GM23338 (cell line): ENCODE measurements at regions not wholly inside any gene's neighbourhood (a gene's known extent, or its start where the extent isn't known, plus 50 kb on each side); places are given as distances from the start of the nearest gene placed in this dataset.

ENCODE experiments used
- ATAC-seq: fragments of 200-7000 bp; cut with Tn5 transposase; 3 replicates; pipeline ENCODE4 v1.9.1; 2020
- DNase-seq: peaks from one replicate; pipeline ENCODE4 v3.0.0-alpha.2; 2015; ENCODE audit warnings: low spot score
- H2AFZ ChIP-seq: fragments of 200-600 bp; sonication (generic); 2 replicates; pipeline ENCODE4 v1.8.0; 2016; ENCODE audit warnings: antibody characterized with exemption, mild to moderate bottlenecking, moderate library complexity
- H3F3A ChIP-seq: fragments of 200-600 bp; sonication (generic); replicated peaks from 2 replicates; pipeline ENCODE4 v1.8.0; 2017; ENCODE audit warnings: antibody characterized with exemption, mixed run types, low read depth
- H3K27ac ChIP-seq: fragments of 200-600 bp; sonication (generic); 2 replicates; pipeline ENCODE4 v1.6.1; 2016; ENCODE audit warnings: low read depth
- H3K27me3 ChIP-seq: fragments of 200-600 bp; sonication (generic); 2 replicates; pipeline ENCODE4 v1.8.0; 2016; ENCODE audit warnings: mild to moderate bottlenecking, mixed run types, moderate library complexity; ENCODE audit not compliant: insufficient read depth
- H3K36me3 ChIP-seq: fragments of 200-600 bp; sonication (generic); 2 replicates; pipeline ENCODE4 v1.8.0; 2016; ENCODE audit warnings: mild to moderate bottlenecking; ENCODE audit not compliant: insufficient read depth
- H3K4me1 ChIP-seq: fragments of 200-600 bp; sonication (generic); 2 replicates; pipeline ENCODE4 v1.8.0; 2016; ENCODE audit warnings: mild to moderate bottlenecking, moderate library complexity; ENCODE audit not compliant: insufficient read depth
- H3K4me2 ChIP-seq: fragments of 200-600 bp; sonication (generic); 2 replicates; pipeline ENCODE4 v1.7.1; 2017; ENCODE audit warnings: mixed run types
- H3K4me3 ChIP-seq: fragments of 200-600 bp; sonication (generic); 2 replicates; pipeline ENCODE4 v1.6.1; 2016; ENCODE audit warnings: mixed run types
- H3K79me2 ChIP-seq: fragments of 200-600 bp; sonication (generic); replicated peaks from 2 replicates; pipeline ENCODE4 v1.8.0; 2017; ENCODE audit warnings: mild to moderate bottlenecking; ENCODE audit not compliant: insufficient read depth
- H3K9me2 ChIP-seq: fragments of 200-600 bp; sonication (generic); 2 replicates; pipeline ENCODE4 v1.8.0; 2017; ENCODE audit not compliant: insufficient read depth
- H4K20me1 ChIP-seq: fragments of 200-600 bp; sonication (generic); replicated peaks from 2 replicates; pipeline ENCODE4 v1.8.0; 2017; ENCODE audit warnings: mild to moderate bottlenecking; ENCODE audit not compliant: insufficient read depth
- H3K27ac Mint-ChIP-seq: 2 replicates; pipeline ENCODE4 v1.8.0; 2020; ENCODE audit warnings: inconsistent platforms, mild to moderate bottlenecking, moderate library complexity, mixed read lengths
- H3K27me3 Mint-ChIP-seq: 3 replicates; pipeline ENCODE4 v1.8.0; 2022; ENCODE audit warnings: low read depth, mild to moderate bottlenecking, moderate library complexity, mixed read lengths, inconsistent platforms; ENCODE audit not compliant: insufficient read depth, poor library complexity
- H3K36me3 Mint-ChIP-seq: 3 replicates; pipeline ENCODE4 v1.8.0; 2021; ENCODE audit warnings: low read depth, mild to moderate bottlenecking, inconsistent platforms, moderate library complexity, mixed read lengths
- H3K4me1 Mint-ChIP-seq: 3 replicates; pipeline ENCODE4 v1.8.0; 2020; ENCODE audit warnings: mild to moderate bottlenecking, inconsistent platforms, mixed read lengths
- H3K4me3 Mint-ChIP-seq: 3 replicates; pipeline ENCODE4 v1.8.0; 2021; ENCODE audit warnings: moderate library complexity, mild to moderate bottlenecking, inconsistent platforms, mixed read lengths
- H3K9me3 Mint-ChIP-seq: 3 replicates; pipeline ENCODE4 v1.8.0; 2020; ENCODE audit warnings: moderate library complexity, mild to moderate bottlenecking, inconsistent platforms, mixed read lengths
- NANOG ChIP-seq: IDR thresholded peaks from 2 replicates; pipeline ENCODE4 v1.6.1; 2016; ENCODE audit warnings: antibody characterized with exemption, borderline replicate concordance
- STAT1 ChIP-seq: IDR thresholded peaks from one replicate; pipeline ENCODE4 v1.6.1; 2016; ENCODE audit warnings: antibody characterized with exemption; ENCODE audit not compliant: unreplicated experiment
- TF ChIP-seq, protein P1 (sequence below): IDR thresholded peaks from 2 replicates; pipeline ENCODE4 v1.6.1; 2016; ENCODE audit warnings: antibody characterized with exemption
- TF ChIP-seq, protein P2 (sequence below): IDR thresholded peaks from one replicate; pipeline ENCODE4 v1.6.1; 2018; ENCODE audit warnings: antibody characterized with exemption; ENCODE audit not compliant: unreplicated experiment
- TF ChIP-seq, protein P3 (sequence below): fragments of 250-450 bp; sonication (Bioruptor Pico); IDR thresholded peaks from 2 replicates; pipeline ENCODE4 v1.5.0; 2020; ENCODE audit warnings: mild to moderate bottlenecking, moderate library complexity

DNA sequence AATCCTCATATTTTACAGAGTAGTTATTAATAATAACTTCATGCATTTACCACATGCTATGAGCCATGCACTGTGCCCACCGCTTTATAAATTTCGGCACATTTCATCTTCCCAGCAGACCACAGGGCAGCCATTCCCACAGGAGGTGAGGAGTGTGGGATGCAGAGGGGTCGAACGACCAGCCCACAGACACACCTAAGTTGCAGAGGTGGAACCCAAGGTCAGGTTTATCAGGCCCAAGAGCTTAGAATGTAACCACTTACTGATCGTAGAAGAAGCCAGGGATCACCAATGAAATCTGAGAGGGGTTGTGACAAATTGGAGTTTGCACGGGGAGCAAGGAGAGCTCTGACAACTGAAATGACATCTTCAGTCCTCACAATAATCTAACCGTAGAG, 303.0 kb upstream of the MSX2 start:
- peaks cover 5% of the 10 kb centered on the region for H3K4me1 Mint-ChIP-seq
- Histone ChIP-seq H3K79me2 (no peaks in the 10 kb centered on the region), H3K4me1 (no peaks in the 10 kb centered on the region; the same call in 1 of the 2 replicates), H3K36me3 (no peaks in the 10 kb centered on the region), H3K4me3 (no peak overlapping the region), H3K27me3 (peaks cover 3% of the 10 kb centered on the region; the same call in 1 of the 2 replicates), H3K4me2 (no peak overlapping the region), H3K9me2 (no peaks in the 10 kb centered on the region), H2AFZ (no peak overlapping the region), H3K27ac (no peak overlapping the region), H4K20me1 (no peaks in the 10 kb centered on the region), H3F3A (no peaks in the 10 kb centered on the region)
- no peak for DNase-seq
- no peaks in the 10 kb centered on the region for H3K9me3 Mint-ChIP-seq
- no peak for ATAC-seq
- H3K36me3 Mint-ChIP-seq: no peaks in the 10 kb centered on the region
- TF ChIP-seq NANOG (no peak), STAT1 (no peak)
- TF ChIP-seq, protein P1, sequence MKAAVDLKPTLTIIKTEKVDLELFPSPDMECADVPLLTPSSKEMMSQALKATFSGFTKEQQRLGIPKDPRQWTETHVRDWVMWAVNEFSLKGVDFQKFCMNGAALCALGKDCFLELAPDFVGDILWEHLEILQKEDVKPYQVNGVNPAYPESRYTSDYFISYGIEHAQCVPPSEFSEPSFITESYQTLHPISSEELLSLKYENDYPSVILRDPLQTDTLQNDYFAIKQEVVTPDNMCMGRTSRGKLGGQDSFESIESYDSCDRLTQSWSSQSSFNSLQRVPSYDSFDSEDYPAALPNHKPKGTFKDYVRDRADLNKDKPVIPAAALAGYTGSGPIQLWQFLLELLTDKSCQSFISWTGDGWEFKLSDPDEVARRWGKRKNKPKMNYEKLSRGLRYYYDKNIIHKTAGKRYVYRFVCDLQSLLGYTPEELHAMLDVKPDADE: no peak
- TF ChIP-seq, protein P2, sequence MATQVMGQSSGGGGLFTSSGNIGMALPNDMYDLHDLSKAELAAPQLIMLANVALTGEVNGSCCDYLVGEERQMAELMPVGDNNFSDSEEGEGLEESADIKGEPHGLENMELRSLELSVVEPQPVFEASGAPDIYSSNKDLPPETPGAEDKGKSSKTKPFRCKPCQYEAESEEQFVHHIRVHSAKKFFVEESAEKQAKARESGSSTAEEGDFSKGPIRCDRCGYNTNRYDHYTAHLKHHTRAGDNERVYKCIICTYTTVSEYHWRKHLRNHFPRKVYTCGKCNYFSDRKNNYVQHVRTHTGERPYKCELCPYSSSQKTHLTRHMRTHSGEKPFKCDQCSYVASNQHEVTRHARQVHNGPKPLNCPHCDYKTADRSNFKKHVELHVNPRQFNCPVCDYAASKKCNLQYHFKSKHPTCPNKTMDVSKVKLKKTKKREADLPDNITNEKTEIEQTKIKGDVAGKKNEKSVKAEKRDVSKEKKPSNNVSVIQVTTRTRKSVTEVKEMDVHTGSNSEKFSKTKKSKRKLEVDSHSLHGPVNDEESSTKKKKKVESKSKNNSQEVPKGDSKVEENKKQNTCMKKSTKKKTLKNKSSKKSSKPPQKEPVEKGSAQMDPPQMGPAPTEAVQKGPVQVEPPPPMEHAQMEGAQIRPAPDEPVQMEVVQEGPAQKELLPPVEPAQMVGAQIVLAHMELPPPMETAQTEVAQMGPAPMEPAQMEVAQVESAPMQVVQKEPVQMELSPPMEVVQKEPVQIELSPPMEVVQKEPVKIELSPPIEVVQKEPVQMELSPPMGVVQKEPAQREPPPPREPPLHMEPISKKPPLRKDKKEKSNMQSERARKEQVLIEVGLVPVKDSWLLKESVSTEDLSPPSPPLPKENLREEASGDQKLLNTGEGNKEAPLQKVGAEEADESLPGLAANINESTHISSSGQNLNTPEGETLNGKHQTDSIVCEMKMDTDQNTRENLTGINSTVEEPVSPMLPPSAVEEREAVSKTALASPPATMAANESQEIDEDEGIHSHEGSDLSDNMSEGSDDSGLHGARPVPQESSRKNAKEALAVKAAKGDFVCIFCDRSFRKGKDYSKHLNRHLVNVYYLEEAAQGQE: no peak
- TF ChIP-seq, protein P3, sequence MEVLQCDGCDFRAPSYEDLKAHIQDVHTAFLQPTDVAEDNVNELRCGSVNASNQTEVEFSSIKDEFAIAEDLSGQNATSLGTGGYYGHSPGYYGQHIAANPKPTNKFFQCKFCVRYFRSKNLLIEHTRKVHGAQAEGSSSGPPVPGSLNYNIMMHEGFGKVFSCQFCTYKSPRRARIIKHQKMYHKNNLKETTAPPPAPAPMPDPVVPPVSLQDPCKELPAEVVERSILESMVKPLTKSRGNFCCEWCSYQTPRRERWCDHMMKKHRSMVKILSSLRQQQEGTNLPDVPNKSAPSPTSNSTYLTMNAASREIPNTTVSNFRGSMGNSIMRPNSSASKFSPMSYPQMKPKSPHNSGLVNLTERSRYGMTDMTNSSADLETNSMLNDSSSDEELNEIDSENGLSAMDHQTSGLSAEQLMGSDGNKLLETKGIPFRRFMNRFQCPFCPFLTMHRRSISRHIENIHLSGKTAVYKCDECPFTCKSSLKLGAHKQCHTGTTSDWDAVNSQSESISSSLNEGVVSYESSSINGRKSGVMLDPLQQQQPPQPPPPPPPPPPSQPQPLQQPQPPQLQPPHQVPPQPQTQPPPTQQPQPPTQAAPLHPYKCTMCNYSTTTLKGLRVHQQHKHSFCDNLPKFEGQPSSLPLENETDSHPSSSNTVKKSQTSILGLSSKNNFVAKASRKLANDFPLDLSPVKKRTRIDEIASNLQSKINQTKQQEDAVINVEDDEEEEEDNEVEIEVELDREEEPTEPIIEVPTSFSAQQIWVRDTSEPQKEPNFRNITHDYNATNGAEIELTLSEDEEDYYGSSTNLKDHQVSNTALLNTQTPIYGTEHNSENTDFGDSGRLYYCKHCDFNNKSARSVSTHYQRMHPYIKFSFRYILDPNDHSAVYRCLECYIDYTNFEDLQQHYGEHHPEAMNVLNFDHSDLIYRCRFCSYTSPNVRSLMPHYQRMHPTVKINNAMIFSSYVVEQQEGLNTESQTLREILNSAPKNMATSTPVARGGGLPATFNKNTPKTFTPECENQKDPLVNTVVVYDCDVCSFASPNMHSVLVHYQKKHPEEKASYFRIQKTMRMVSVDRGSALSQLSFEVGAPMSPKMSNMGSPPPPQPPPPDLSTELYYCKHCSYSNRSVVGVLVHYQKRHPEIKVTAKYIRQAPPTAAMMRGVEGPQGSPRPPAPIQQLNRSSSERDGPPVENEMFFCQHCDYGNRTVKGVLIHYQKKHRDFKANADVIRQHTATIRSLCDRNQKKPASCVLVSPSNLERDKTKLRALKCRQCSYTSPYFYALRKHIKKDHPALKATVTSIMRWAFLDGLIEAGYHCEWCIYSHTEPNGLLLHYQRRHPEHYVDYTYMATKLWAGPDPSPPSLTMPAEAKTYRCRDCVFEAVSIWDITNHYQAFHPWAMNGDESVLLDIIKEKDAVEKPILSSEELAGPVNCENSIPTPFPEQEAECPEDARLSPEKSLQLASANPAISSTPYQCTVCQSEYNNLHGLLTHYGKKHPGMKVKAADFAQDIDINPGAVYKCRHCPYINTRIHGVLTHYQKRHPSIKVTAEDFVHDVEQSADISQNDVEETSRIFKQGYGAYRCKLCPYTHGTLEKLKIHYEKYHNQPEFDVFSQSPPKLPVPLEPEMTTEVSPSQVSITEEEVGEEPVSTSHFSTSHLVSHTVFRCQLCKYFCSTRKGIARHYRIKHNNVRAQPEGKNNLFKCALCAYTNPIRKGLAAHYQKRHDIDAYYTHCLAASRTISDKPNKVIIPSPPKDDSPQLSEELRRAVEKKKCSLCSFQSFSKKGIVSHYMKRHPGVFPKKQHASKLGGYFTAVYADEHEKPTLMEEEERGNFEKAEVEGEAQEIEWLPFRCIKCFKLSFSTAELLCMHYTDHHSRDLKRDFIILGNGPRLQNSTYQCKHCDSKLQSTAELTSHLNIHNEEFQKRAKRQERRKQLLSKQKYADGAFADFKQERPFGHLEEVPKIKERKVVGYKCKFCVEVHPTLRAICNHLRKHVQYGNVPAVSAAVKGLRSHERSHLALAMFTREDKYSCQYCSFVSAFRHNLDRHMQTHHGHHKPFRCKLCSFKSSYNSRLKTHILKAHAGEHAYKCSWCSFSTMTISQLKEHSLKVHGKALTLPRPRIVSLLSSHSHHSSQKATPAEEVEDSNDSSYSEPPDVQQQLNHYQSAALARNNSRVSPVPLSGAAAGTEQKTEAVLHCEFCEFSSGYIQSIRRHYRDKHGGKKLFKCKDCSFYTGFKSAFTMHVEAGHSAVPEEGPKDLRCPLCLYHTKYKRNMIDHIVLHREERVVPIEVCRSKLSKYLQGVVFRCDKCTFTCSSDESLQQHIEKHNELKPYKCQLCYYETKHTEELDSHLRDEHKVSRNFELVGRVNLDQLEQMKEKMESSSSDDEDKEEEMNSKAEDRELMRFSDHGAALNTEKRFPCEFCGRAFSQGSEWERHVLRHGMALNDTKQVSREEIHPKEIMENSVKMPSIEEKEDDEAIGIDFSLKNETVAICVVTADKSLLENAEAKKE (CRISPR knock-in tag): no peak
- no peak overlapping the region for H3K27ac Mint-ChIP-seq
- peaks cover 14% of the 10 kb centered on the region for H3K27me3 Mint-ChIP-seq
- no peak overlapping the region for H3K4me3 Mint-ChIP-seq
